CD4-positive, alpha-beta T cell treated with Interleukin-15 for 1 hour (primary cell): ENCODE measurements at regions not wholly inside any gene's neighbourhood (a gene's known extent, or its start where the extent isn't known, plus 50 kb on each side); places are given as distances from the start of the nearest gene placed in this dataset.

Source experiments
- DNase-seq: peaks from one replicate; pipeline ENCODE4 v3.0.0-alpha.2; 2020

- DNase-seq: no peak
Observed at GRCh38 chr10:30256084-30256483, 93.0 kb downstream of the MTPAP start.

GRCh38 chr10:30254926-30255325 lies 94.2 kb downstream of the MTPAP start:
- no peak for DNase-seq

GRCh38 chr10:30248728-30249127 lies 100.3 kb downstream of the MTPAP start:
- DNase-seq: no peak

- DNase-seq: no peak
Observed at GRCh38 chr10:30247704-30248103, 101.4 kb downstream of the MTPAP start.

- DNase-seq: no peak
Observed at GRCh38 chr10:30241422-30242110, 107.5 kb downstream of the MTPAP start.

GRCh38 chr10:30238836-30239235 lies 110.2 kb downstream of the MTPAP start:
- no peak for DNase-seq

GRCh38 chr10:30233186-30233959 lies 115.7 kb downstream of the MTPAP start:
- DNase-seq: no peak

- no peak for DNase-seq
Observed at GRCh38 chr10:30231709-30232108, 117.4 kb downstream of the MTPAP start.

GRCh38 chr10:30231071-30231652 lies 117.9 kb downstream of the MTPAP start:
- no peak for DNase-seq

- no peak for DNase-seq
Observed at GRCh38 chr10:30229536-30229935, 119.5 kb downstream of the MTPAP start.

GRCh38 chr10:30228417-30229036 lies 120.6 kb downstream of the MTPAP start:
- DNase-seq: no peak

- DNase-seq: no peak
Observed at GRCh38 chr10:30227481-30227880, 121.6 kb downstream of the MTPAP start.

- DNase-seq: no peak
Observed at GRCh38 chr10:30219971-30220751, 128.9 kb downstream of the MTPAP start.

GRCh38 chr10:30216821-30217220 lies 132.3 kb downstream of the MTPAP start:
- no peak for DNase-seq

GRCh38 chr10:30215623-30216022 lies 133.5 kb downstream of the MTPAP start:
- DNase-seq: no peak

- no peak for DNase-seq
Observed at GRCh38 chr10:30215141-30215540, 133.9 kb downstream of the MTPAP start.

- DNase-seq: no peak
Observed at GRCh38 chr10:30210296-30210695, 138.8 kb downstream of the MTPAP start.

GRCh38 chr10:30208330-30208729 lies 140.7 kb downstream of the MTPAP start:
- no peak for DNase-seq

GRCh38 chr10:30207485-30208052 lies 141.5 kb downstream of the MTPAP start:
- no peak for DNase-seq

- no peak for DNase-seq
Observed at GRCh38 chr10:30200017-30200415, 140.6 kb upstream of the JCAD start.

- no peak for DNase-seq
Observed at GRCh38 chr10:30199376-30200016, 140.1 kb upstream of the JCAD start.

- DNase-seq: no peak
Observed at GRCh38 chr10:30197186-30197585, 137.8 kb upstream of the JCAD start.
